Stimulated activated CD4-positive, alpha-beta T cell treated with anti-CD3 and anti-CD28 coated beads, Interleukin-4, amount 100 ng/mL, for 4 hours (primary cell): ENCODE measurements at regions not wholly inside any gene's neighbourhood (a gene's known extent, or its start where the extent isn't known, plus 50 kb on each side); places are given as distances from the start of the nearest gene placed in this dataset.
"Not testable (repeated sequence)": the region's sequence is repeated elsewhere in the genome, so short reads cannot be mapped to it uniquely, and the experiment has no call there.

Source experiments
- DNase-seq, 2 experiments: peaks; one replicate each; pipeline ENCODE4 v3.0.0-alpha.2; 2020

DNA sequence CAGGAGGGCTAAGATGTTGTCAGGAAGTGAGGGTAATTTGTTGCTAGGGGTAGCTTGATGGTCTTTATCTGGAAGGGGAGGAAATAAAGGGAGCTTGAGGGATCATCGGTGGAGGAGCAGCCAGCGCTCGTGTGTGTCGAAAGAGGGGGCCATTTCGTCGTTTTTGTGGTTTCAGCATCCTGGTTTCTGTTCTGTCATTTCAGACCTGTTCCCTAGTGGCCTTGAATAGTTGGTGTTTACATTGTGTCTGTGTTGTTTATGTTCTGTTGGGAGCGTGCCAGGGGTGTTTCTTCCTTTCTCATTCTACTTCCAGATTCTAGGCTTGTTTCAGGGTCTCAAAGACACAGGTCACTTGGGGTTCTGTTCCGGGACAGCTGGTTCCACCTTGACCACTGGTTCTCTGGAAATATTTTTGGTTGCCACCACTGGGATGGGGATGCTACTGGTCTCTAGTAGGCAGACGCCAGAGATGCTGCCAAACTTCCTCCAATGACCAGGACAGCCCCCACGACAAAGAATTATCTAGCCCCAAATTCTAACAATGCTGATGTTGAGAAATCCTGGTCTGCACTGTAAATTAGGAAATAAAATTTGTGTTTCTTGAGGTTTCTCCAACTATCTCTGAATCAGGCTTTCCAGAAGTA lies 113.9 kb upstream of the NAA20 start:
- DNase-seq, result no peak

DNA sequence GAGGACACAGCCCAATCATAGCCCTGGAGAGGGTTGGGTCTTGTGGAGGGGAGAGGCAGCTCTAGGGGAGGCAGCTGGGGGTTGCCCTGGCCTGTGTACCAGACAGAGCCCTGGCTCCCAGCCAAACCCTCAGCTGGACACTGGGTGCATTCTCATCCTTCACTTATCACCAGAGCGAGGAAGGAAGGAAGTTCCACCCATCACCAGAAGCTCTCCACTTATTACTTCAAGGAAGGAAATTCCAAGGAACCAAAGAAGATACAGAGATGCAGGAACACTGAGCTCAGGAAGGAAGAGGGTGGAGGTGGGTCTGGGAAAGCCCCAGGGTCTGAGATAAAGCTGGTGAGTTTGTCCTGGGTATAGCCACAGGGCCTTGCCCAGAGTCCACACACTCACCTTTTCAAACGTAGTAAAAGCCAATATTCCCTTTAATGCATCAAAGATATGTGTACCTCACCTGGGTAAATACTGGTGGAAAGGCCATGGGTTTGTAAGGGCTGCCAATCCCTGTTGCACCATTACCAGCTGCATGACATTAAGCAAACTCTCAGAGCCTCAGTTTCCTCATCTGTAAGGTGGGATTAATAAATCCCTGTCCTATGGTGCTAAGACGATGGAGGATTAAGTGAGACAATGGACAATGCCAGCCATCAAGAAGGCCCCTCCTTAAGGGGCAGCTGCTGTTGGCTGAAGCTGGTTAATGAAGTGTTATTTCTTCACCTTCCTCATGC lies 109.7 kb upstream of the NAA20 start:
- DNase-seq, result no peak

GRCh38 chr20:19908576-19908975 lies 108.6 kb upstream of the NAA20 start:
- DNase-seq, result no peak

DNA sequence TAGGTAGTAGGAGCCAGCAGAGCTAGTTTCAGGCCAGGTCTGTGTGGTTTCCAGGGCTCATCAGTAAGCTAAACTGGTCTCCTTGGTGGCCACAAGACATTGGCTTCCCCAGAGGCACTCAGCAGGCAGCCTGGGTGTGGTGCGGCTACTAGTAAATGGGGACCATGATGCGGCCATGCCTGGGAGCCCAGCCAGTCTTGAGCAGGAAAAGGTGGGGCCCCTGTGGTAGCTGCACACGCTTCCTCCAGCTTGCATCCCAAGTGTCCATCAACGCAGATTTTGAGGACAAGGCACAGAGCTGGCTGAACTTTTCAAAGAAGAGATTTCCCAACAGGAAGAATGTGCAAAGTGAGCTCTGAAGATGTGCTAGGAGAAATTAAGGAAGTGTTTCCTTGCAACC lies 107.4 kb upstream of the NAA20 start:
- DNase-seq, result no peak

DNA sequence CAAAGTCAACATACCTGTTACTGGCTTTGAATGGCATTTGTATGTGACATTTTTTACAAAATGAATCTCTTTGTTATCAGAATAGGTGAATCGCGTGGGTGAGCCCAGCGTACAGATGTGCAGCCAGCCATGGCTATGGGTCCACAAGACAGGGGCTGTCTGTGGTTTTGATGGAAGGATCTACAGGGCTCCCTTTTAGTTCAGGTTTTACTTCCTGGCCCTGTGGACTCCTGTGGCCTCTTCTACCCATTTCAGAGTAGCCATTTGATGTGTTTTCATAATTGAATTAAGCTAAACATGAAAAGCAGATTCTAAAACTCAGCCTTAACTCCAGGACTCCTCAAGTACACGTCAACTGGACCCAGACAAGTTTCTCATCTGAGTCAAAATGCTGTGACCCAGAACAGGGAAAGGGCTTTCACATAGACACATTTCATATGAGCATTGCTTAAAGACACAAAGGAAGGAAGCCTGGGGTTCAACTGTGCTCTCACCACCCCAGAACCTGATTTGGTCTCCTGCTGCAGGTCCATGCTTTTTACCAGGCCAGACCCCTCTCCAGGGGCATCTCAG lies 105.3 kb upstream of the NAA20 start:
- no peak for DNase-seq

- no peak for DNase-seq
Observed at GRCh38 chr20:19913349-19913748, 103.8 kb upstream of the NAA20 start.

- DNase-seq, result no peak
Observed at GRCh38 chr20:19913927-19914614, 103.1 kb upstream of the NAA20 start.

GRCh38 chr20:19915111-19915798 lies 101.9 kb upstream of the NAA20 start:
- no peak for DNase-seq

GRCh38 chr20:19916531-19917485 lies 100.4 kb upstream of the NAA20 start:
- no peak for DNase-seq

GRCh38 chr20:19918965-19919329 lies 98.2 kb upstream of the NAA20 start:
- no peak for DNase-seq

DNA sequence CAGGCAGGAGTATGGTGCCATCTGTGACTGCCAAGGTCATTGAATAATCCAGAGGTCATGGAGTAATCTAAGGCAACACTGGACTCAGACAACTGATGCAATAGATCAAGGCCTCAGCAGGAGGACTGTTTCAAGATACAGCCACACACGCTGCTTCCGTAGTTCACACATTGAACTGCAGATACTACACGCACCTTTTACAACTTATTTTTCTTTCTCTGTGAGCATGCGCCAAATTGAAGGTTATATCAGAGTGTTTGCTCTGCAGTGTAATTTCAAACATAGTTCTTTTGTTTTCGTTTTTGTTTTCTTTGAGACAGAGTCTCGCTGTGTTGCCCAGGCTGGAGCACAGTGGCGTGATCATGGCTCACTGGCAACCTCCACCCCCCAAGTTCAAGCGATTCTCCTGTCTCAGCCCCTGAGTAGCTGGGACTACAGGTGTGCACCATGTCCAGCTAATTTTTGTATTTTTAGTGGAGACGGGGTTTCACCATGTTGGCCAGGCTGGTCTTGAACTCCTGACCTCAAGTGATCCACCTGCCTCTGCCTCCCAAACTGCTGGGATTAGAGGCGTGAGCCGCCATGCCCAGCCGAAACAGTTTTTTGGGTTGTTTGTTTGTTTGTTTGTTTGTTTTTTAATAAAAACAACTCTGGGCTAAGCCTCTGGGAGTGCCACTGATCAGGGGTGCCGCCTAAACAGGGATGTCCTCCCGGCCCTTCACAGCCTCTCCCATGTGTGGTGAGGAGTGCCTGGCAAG lies 96.6 kb upstream of the NAA20 start:
- DNase-seq, result no peak

GRCh38 chr20:19921284-19921793 lies 95.8 kb upstream of the NAA20 start:
- no peak for DNase-seq

DNA sequence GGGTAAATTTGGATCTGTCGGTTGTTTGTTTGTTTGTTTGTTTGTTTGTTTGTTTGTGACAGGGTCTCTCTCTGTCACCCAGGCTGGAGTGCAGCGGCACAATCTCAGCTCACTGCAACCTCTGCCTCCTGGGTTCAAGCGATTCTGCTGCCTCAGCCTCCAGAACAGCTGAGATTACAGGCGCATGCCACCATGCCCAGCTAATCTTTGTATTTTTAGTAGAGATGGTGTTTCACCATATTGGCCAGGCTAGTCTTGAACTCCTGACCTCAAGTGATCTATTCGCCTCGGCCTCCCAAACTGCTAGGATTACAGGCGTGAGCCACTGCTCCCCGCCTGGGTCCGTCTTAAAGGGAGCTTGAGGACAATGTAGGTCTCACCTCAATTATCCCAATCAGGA lies 95.3 kb upstream of the NAA20 start:
- not testable (repeated sequence) for DNase-seq

GRCh38 chr20:19922716-19923115 lies 94.4 kb upstream of the NAA20 start:
- no peak for DNase-seq

DNA sequence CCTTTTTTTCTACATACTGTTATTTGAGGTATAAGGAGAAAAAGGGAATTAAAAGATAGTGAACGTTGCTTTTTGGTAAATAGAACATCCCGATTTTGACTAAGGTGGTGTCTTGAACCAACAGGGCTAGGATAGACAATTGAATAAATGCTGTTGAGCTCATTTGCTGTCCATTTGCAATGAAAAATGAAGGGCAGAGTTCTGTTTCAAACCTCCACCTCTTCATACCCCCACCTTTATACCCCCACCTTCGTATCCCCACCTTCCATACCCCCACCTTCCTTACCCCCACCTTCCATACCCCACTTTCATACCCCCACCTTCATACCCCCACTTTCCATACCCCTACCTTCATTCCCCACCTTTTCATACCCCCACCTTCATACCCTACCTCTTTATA lies 93.4 kb upstream of the NAA20 start:
- DNase-seq, result no peak

- no peak for DNase-seq
Observed at GRCh38 chr20:19924255-19924654, 92.9 kb upstream of the NAA20 start.

DNA sequence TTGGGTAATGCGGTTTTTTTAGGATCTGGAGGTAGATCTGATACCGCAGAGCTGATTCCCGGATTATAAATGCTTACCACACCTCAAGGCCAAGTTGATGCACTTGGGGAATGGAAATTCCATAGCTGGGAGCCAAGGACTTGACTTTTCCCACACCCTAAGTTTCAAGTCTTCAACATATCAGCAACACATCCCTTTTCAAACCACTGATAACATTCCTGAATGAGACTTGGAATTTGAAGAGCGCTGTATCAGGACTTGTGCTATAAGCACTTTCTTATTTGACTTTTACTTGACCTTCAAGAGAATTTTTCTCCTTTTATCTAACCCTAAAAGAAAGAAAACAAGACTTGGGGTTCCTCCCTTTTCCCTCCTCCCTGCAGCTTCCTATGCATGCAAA lies 90.6 kb upstream of the NAA20 start:
- no peak for DNase-seq

- DNase-seq, result no peak
Observed at GRCh38 chr20:19928328-19929011, 88.7 kb upstream of the NAA20 start.

DNA sequence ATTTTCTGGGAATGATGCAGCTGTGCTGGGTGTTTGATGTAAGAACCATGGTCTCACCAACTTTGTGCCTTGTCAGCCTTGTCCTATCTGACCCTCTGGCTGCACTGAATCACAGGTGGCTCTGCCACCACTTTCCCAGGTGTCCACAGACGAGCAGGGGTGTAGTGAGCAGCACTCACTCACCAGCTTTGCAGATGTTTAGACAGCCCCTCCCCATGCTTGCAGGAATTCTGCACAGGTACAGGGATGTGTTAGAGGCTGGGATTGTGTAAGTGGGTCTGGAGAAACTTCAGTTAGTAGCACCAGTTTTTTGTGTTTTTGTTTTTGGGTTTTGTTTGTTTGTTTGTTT lies 88.2 kb upstream of the NAA20 start:
- no peak for DNase-seq

DNA sequence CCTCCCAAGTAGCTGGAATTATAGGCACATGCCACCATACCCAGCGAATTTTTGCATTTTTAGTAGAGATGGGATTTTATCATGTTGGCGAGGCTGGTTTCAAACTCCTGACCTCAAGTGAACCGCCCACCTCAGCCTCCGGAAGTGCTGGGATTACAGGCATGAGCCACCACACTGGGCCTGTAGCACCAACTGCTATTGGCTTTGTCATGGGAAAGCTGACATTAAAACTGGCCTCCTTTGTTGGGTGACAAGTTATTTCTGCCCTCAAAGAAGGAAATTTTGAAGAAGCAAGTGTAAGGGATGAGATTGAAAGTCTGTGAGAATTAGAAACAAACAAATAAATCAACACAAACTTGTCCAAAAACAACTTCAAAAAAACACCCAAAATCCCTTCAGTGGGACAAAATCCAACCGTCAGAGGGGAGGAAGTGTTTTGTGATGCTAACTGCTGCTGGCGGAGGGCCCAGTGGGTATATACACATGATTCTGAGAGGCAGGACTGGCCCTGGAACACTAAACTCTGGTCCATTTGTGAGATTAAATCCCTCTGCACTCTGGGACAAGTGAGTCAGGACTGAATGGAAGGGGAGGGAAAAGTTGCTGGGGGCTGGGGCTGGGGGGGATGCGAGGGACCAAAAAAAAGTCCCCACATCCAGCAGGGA lies 87.5 kb upstream of the NAA20 start:
- DNase-seq, result no peak
